Endothelial cell of umbilical vein (primary cell): ENCODE measurements at regions not wholly inside any gene's neighbourhood (a gene's known extent, or its start where the extent isn't known, plus 50 kb on each side); places are given as distances from the start of the nearest gene placed in this dataset.

Experiments used
- BruUV-seq: library from RNA; stranded (reverse); fragments of 400-500 nt; replicated peaks from 2 replicates; lab custom pipeline; 2021; lab: Mats Ljungman, UMichigan
- CTCF ChIA-PET: fragments of 300-600, 350-600 bp; sonication (Branson Sonifier 250); formaldehyde crosslinking; loops from one replicate; lab custom pipeline; 2021; ENCODE audit warnings: antibody characterized with exemption, inconsistent platforms; lab: Charles Lee
- POLR2A ChIA-PET: fragments of 300-600, 350-600 bp; sonication (Branson Sonifier 250); formaldehyde crosslinking; loops from one replicate; lab custom pipeline; 2021; ENCODE audit warnings: antibody characterized with exemption, inconsistent platforms; lab: Charles Lee
- DNase-seq: peaks from one replicate; pipeline ENCODE4 v3.0.0-alpha.2; 2011; ENCODE audit warnings: low read depth, low spot score
- FAIRE-seq: peaks from 2 replicates; lab custom pipeline; 2011; peaks lifted over from hg19 to GRCh38; lab: Jason Lieb, UNC
- H2AFZ ChIP-seq: 2 replicates; pipeline ENCODE4 v1.6.0; 2012; ENCODE audit warnings: low read depth, low read length, control low read depth, inconsistent platforms
- H3K27ac ChIP-seq: 2 replicates; pipeline ENCODE4 v1.5.1; 2011; ENCODE audit warnings: low read depth, mild to moderate bottlenecking, control low read depth, low read length, moderate library complexity; ENCODE audit not compliant: insufficient read depth
- H3K27me3 ChIP-seq, 2 experiments: 2 replicates each; pipeline versions ENCODE4 v1.6.0 to v1.6.1; 2011; ENCODE audit warnings: low read length in 2 of 2, mixed read lengths in 1 of 2; ENCODE audit not compliant: control insufficient read depth in 2 of 2, insufficient read depth in 2 of 2
- H3K36me3 ChIP-seq, 2 experiments: 2 replicates in 1 of 2; 3 replicates in 1 of 2; pipeline ENCODE4 v1.5.1; 2011; ENCODE audit warnings: low read length in 2 of 2, mild to moderate bottlenecking in 1 of 2, moderate library complexity in 1 of 2; ENCODE audit not compliant: control insufficient read depth in 2 of 2, insufficient read depth in 2 of 2; ENCODE audit errors: extremely low read depth in 1 of 2
- H3K4me1 ChIP-seq: 3 replicates; pipeline ENCODE4 v1.5.1; 2011; ENCODE audit warnings: mild to moderate bottlenecking, low read length; ENCODE audit not compliant: control insufficient read depth, insufficient read depth; ENCODE audit errors: extremely low read depth
- H3K4me2 ChIP-seq: 2 replicates; pipeline ENCODE4 v1.6.1; 2011; ENCODE audit warnings: low read length, control low read depth, mixed read lengths; ENCODE audit not compliant: insufficient read depth
- H3K4me3 ChIP-seq, 3 experiments: fragments of 200-600 bp in 1 of 3; sonication (generic), shearing (Covaris generic) in 1 of 3; replicated peaks in 1 of 3; 2 replicates each; pipeline ENCODE4 v1.5.1; 2011 to 2016; ENCODE audit warnings: control low read depth in 3 of 3, low read length in 3 of 3, mild to moderate bottlenecking in 2 of 3, inconsistent platforms in 1 of 3, low read depth in 1 of 3, moderate library complexity in 1 of 3; ENCODE audit not compliant: insufficient read depth in 1 of 3
- H3K79me2 ChIP-seq: 2 replicates; pipeline ENCODE4 v1.6.0; 2012; ENCODE audit warnings: low read length, inconsistent platforms; ENCODE audit not compliant: control insufficient read depth, insufficient read depth
- H3K9ac ChIP-seq: replicated peaks from 2 replicates; pipeline ENCODE3; 2011; ENCODE audit warnings: low read length, control low read depth; ENCODE audit not compliant: insufficient read depth; ENCODE audit errors: extremely low read depth
- H3K9me1 ChIP-seq: replicated peaks from 3 replicates; pipeline ENCODE4 v1.6.0; 2011; ENCODE audit warnings: mild to moderate bottlenecking, low read length; ENCODE audit not compliant: control insufficient read depth, insufficient read depth; ENCODE audit errors: extremely low read depth
- H3K9me3 ChIP-seq: replicated peaks from 2 replicates; pipeline ENCODE4 v1.5.1; 2012; ENCODE audit warnings: low read length, inconsistent platforms; ENCODE audit not compliant: control insufficient read depth, insufficient read depth
- H4K20me1 ChIP-seq: replicated peaks from 2 replicates; pipeline ENCODE3; 2011; ENCODE audit warnings: mild to moderate bottlenecking, low read length; ENCODE audit not compliant: control insufficient read depth, insufficient read depth; ENCODE audit errors: extremely low read depth
- EZH2 ChIP-seq: IDR thresholded peaks from 2 replicates; pipeline ENCODE4 v1.6.1; 2012; ENCODE audit warnings: borderline replicate concordance, low read depth, mild to moderate bottlenecking, moderate library complexity, low read length, inconsistent platforms; ENCODE audit not compliant: severe bottlenecking
- FOS ChIP-seq: IDR thresholded peaks from 2 replicates; pipeline ENCODE4 v1.6.1; 2011; ENCODE audit warnings: mild to moderate bottlenecking, low read length, moderate library complexity, borderline replicate concordance; ENCODE audit not compliant: insufficient read depth
- GATA2 ChIP-seq: IDR thresholded peaks from 2 replicates; pipeline ENCODE4 v1.7.0; 2011; ENCODE audit warnings: low read depth, mild to moderate bottlenecking, moderate library complexity, mixed read lengths, low read length; ENCODE audit not compliant: insufficient read length, insufficient read depth
- JUN ChIP-seq: IDR thresholded peaks from 2 replicates; pipeline ENCODE4 v1.6.1; 2011; ENCODE audit warnings: borderline replicate concordance, low read depth; ENCODE audit not compliant: insufficient read length, insufficient read depth
- MAX ChIP-seq: IDR thresholded peaks from 2 replicates; pipeline ENCODE4 v1.6.1; 2011; ENCODE audit not compliant: insufficient read depth, insufficient read length
- MYC ChIP-seq: IDR thresholded peaks from one replicate; pipeline ENCODE4 v1.6.1; 2011; ENCODE audit warnings: mild to moderate bottlenecking, low read depth, low read length
- POLR2A ChIP-seq: IDR thresholded peaks from 2 replicates; pipeline ENCODE4 v1.6.1; 2012; ENCODE audit warnings: low read depth, mild to moderate bottlenecking, control low read depth, low read length
- dilution Hi-C: fragments of 300-500 bp; cut with MboI; formaldehyde crosslinking; loops from one replicate; pipeline ENCODE4 v1.15.0; 2019; ENCODE audit warnings: low sequenced_read_pairs; ENCODE audit not compliant: extremely low pct_ligation_motif_present
- intact Hi-C: fragments of 100-400 bp; cut with micrococcal nuclease; formaldehyde crosslinking; loops from one replicate; pipeline ENCODE4 v1.10.0; 2022

- Histone ChIP-seq H3K27ac (no peak overlapping the region), H3K4me2 (no peak overlapping the region), H3K4me1 (no peaks in the 10 kb centered on the region), H3K4me3 (no peak overlapping the region), H3K79me2 (no peaks in the 10 kb centered on the region), H3K9me3 (no peaks in the 10 kb centered on the region), H3K36me3 (no peaks in the 10 kb centered on the region), H3K9me1 (no peaks in the 10 kb centered on the region), H4K20me1 (no peaks in the 10 kb centered on the region), H3K27me3 (no peaks in the 10 kb centered on the region), H2AFZ (no peak overlapping the region), H3K9ac (no peak overlapping the region)
- no peak for FAIRE-seq
- CTCF ChIA-PET, result no interaction called here
- TF ChIP-seq GATA2, result no peak
- no peak for TF ChIP-seq EZH2
- no peak for TF ChIP-seq FOS
- dilution Hi-C loops, result no loop called here
- BruUV-seq, result no TSS peak
- DNase-seq, result no peak
- intact Hi-C loops, result no loop called here
- POLR2A ChIA-PET, result no interaction called here
These were observed 236.3 kb upstream of the HABP2 start for GRCh38 chr10:113316506-113316905.

GRCh38 chr10:113317489-113317888, 235.4 kb upstream of the HABP2 start:
- no peak overlapping the region for H2AFZ ChIP-seq
- H3K36me3 ChIP-seq, result no peaks in the 10 kb centered on the region
- no peak for FAIRE-seq
- H3K4me1 ChIP-seq, result no peaks in the 10 kb centered on the region
- TF ChIP-seq MYC (no peak), JUN (no peak), EZH2 (no peak), MAX (no peak), GATA2 (no peak), POLR2A (no peak)
- intact Hi-C loops, result no loop called here
- no peak for DNase-seq
- H3K79me2 ChIP-seq, result no peaks in the 10 kb centered on the region
- dilution Hi-C loops, result no loop called here
- no peaks in the 10 kb centered on the region for H3K9me3 ChIP-seq
- H3K9ac ChIP-seq, result no peak overlapping the region
- no TSS peak for BruUV-seq
- no peaks in the 10 kb centered on the region for H4K20me1 ChIP-seq
- H3K9me1 ChIP-seq, result no peaks in the 10 kb centered on the region
- no peak overlapping the region for H3K27ac ChIP-seq
- no peaks in the 10 kb centered on the region for H3K27me3 ChIP-seq
- H3K4me3 ChIP-seq, result no peak overlapping the region
- POLR2A ChIA-PET, result no interaction called here
- CTCF ChIA-PET, result interaction anchor here (1.1 kb wide), 2 partner anchors 11 to 23 kb away, joined by 3 read pairs; no protein-coding TSS in a partner anchor
- no peak overlapping the region for H3K4me2 ChIP-seq
